Trophoblast cell (in vitro differentiated cells and primary cell): ENCODE measurements at regions not wholly inside any gene's neighbourhood (a gene's known extent, or its start where the extent isn't known, plus 50 kb on each side); places are given as distances from the start of the nearest gene placed in this dataset.

Source experiments
- DNase-seq, 2 donors: peaks; one replicate each; pipeline ENCODE4 v3.0.0-alpha.2; 2016
- H2AFZ ChIP-seq: 2 replicates; pipeline ENCODE4 v1.6.1; 2013; ENCODE audit warnings: low read length, moderate library complexity, mild to moderate bottlenecking; ENCODE audit not compliant: insufficient read depth, poor library complexity
- H2AK5ac ChIP-seq: 2 replicates; pipeline ENCODE4 v1.6.1; 2013; ENCODE audit warnings: mild to moderate bottlenecking, low read length
- H2BK120ac ChIP-seq: 2 replicates; pipeline ENCODE4 v1.6.1; 2013; ENCODE audit warnings: low read length, mild to moderate bottlenecking, moderate library complexity; ENCODE audit not compliant: insufficient read depth, poor library complexity
- H2BK12ac ChIP-seq: 2 replicates; pipeline ENCODE4 v1.6.1; 2013; ENCODE audit warnings: mild to moderate bottlenecking, low read length, moderate library complexity
- H2BK5ac ChIP-seq: 2 replicates; pipeline ENCODE4 v1.6.1; 2013; ENCODE audit warnings: low read length, low read depth, moderate library complexity, mild to moderate bottlenecking; ENCODE audit not compliant: poor library complexity
- H3K14ac ChIP-seq: 2 replicates; pipeline ENCODE4 v1.6.1; 2013; ENCODE audit warnings: mild to moderate bottlenecking, low read length
- H3K18ac ChIP-seq: 2 replicates; pipeline ENCODE4 v1.6.1; 2013; ENCODE audit warnings: mild to moderate bottlenecking, low read length
- H3K23ac ChIP-seq: 2 replicates; pipeline ENCODE4 v1.6.1; 2013; ENCODE audit warnings: low read length
- H3K27ac ChIP-seq: 2 replicates; pipeline ENCODE4 v1.5.1; 2013; ENCODE audit warnings: low read depth, mild to moderate bottlenecking, inconsistent platforms, low read length, moderate library complexity
- H3K27me3 ChIP-seq: 2 replicates; pipeline ENCODE4 v1.6.1; 2013; ENCODE audit warnings: inconsistent platforms, mild to moderate bottlenecking, low read length, moderate library complexity; ENCODE audit not compliant: insufficient read depth
- H3K36me3 ChIP-seq, 2 experiments: 1 replicate in 1 of 2; 2 replicates in 1 of 2; pipeline ENCODE4 v1.6.1; 2013; ENCODE audit warnings: low read length in 2 of 2, mild to moderate bottlenecking in 2 of 2, moderate library complexity in 1 of 2; ENCODE audit not compliant: insufficient read depth in 2 of 2, control insufficient read depth in 1 of 2
- H3K4ac ChIP-seq: 2 replicates; pipeline ENCODE4 v1.6.1; 2013; ENCODE audit warnings: low read depth, mild to moderate bottlenecking, low read length, moderate library complexity
- H3K4me1 ChIP-seq, 2 experiments: 1 replicate in 1 of 2; 2 replicates in 1 of 2; pipeline ENCODE4 v1.6.1; 2013; ENCODE audit warnings: low read length in 2 of 2, mild to moderate bottlenecking in 2 of 2, moderate library complexity in 1 of 2; ENCODE audit not compliant: insufficient read depth in 2 of 2, control insufficient read depth in 1 of 2
- H3K4me2 ChIP-seq: 2 replicates; pipeline ENCODE4 v1.6.1; 2013; ENCODE audit warnings: inconsistent platforms, mild to moderate bottlenecking, low read length, moderate library complexity
- H3K4me3 ChIP-seq: 2 replicates; pipeline ENCODE4 v1.5.1; 2013; ENCODE audit warnings: mild to moderate bottlenecking, low read depth, low read length, inconsistent platforms
- H3K79me1 ChIP-seq: one replicate; pipeline ENCODE4 v1.6.1; 2013; ENCODE audit warnings: low read length
- H3K79me2 ChIP-seq: 2 replicates; pipeline ENCODE4 v1.6.1; 2013; ENCODE audit warnings: low read length, mild to moderate bottlenecking; ENCODE audit not compliant: control insufficient read depth, insufficient read depth, poor library complexity
- H3K9ac ChIP-seq: 2 replicates; pipeline ENCODE4 v1.6.1; 2013; ENCODE audit warnings: mild to moderate bottlenecking, low read length
- H3K9me3 ChIP-seq: 2 replicates; pipeline ENCODE4 v1.6.1; 2013; ENCODE audit warnings: low read depth, mild to moderate bottlenecking, control low read depth, inconsistent platforms, low read length; ENCODE audit not compliant: insufficient read depth
- H4K12ac ChIP-seq: 2 replicates; pipeline ENCODE4 v1.6.1; 2013; ENCODE audit warnings: low read depth, mild to moderate bottlenecking, low read length, moderate library complexity
- H4K8ac ChIP-seq: 2 replicates; pipeline ENCODE4 v1.6.1; 2013; ENCODE audit warnings: low read depth, mild to moderate bottlenecking, low read length, moderate library complexity
- H4K91ac ChIP-seq: one replicate; pipeline ENCODE4 v1.6.1; 2013; ENCODE audit warnings: low read depth, mild to moderate bottlenecking, low read length, moderate library complexity
- whole genome bisulfite sequencing: extraction: QIAGEN DNeasy Blood & Tissue Kit; methylation state at CpG from one replicate; pipeline ENCODE4 v1.1.7; 2013; ENCODE audit warnings: missing lambda C conversion rate; ENCODE audit not compliant: insufficient read length, insufficient coverage; ENCODE audit errors: extremely low coverage; 5-methylcytosine and 5-hydroxymethylcytosine counted together

GRCh38 chr11:90500922-90501568 lies 278.2 kb upstream of the CHORDC1 start:
- H2BK120ac ChIP-seq: no peak overlapping the region

DNA sequence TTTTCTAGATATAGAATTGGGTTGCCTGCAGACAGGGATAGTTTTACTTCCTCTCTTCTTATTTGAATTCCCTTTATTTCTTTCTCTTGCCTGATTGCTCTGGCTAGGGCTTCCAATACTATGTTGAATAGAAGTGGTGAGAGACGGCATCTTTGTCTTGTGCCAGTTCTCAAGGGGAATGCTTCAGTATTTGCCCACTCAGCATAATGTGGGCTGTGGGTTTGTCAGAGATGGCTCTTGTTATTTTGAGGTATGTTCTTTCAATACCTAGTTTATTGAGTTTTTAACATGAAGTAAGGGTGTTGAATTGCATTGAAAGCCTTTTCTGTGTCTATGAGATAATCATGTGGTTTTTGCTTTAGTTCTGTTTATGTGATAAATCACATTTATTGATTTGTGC lies 273.9 kb upstream of the CHORDC1 start:
- Histone ChIP-seq H3K14ac (no peak overlapping the region), H3K27ac (no peak overlapping the region), H3K4me3 (no peak overlapping the region), H3K4me1 (no peaks in the 10 kb centered on the region), H3K79me2 (no peaks in the 10 kb centered on the region), H3K36me3 (no peaks in the 10 kb centered on the region), H3K18ac (no peak overlapping the region), H2BK120ac (no peak overlapping the region), H4K91ac (no peak overlapping the region), H4K8ac (no peak overlapping the region), H3K27me3 (no peaks in the 10 kb centered on the region), H3K4me2 (no peak overlapping the region), H3K9ac (no peak overlapping the region), H2AK5ac (no peak overlapping the region), H3K4ac (no peak overlapping the region), H4K12ac (no peak overlapping the region), H3K9me3 (no peaks in the 10 kb centered on the region), H3K79me1 (no peaks in the 10 kb centered on the region), H2BK12ac (no peak overlapping the region), H2AFZ (no peak overlapping the region), H2BK5ac (no peak overlapping the region), H3K23ac (no peak overlapping the region)
- no CpG with 5 or more reads among the region's 1 CpG for WGBS
- no peak for DNase-seq

More at GRCh38 chr11:90500922-90501568, 278.2 kb upstream of the CHORDC1 start:
- H3K27me3 ChIP-seq: no peaks in the 10 kb centered on the region
- no peak overlapping the region for H3K9ac ChIP-seq
- H4K8ac ChIP-seq: no peak overlapping the region
- no peak overlapping the region for H3K23ac ChIP-seq
- H3K18ac ChIP-seq: no peak overlapping the region
- H3K4ac ChIP-seq: no peak overlapping the region
- no peak overlapping the region for H4K12ac ChIP-seq
- no peaks in the 10 kb centered on the region for H3K9me3 ChIP-seq
- no peaks in the 10 kb centered on the region for H3K4me1 ChIP-seq
- H2AFZ ChIP-seq: no peak overlapping the region
- no peak overlapping the region for H3K14ac ChIP-seq
- no peak overlapping the region for H4K91ac ChIP-seq
- no peak overlapping the region for H2BK5ac ChIP-seq
- H3K79me1 ChIP-seq: no peaks in the 10 kb centered on the region
- peak; percentile 1 to 59 for DNase-seq
- WGBS: no CpG with 5 or more reads among the region's 5 CpGs
- no peak overlapping the region for H2AK5ac ChIP-seq
- H3K4me3 ChIP-seq: no peak overlapping the region
- no peaks in the 10 kb centered on the region for H3K79me2 ChIP-seq
- no peak overlapping the region for H3K27ac ChIP-seq
- H3K36me3 ChIP-seq: no peaks in the 10 kb centered on the region
- H2BK12ac ChIP-seq: no peak overlapping the region
- H3K4me2 ChIP-seq: no peak overlapping the region

DNA sequence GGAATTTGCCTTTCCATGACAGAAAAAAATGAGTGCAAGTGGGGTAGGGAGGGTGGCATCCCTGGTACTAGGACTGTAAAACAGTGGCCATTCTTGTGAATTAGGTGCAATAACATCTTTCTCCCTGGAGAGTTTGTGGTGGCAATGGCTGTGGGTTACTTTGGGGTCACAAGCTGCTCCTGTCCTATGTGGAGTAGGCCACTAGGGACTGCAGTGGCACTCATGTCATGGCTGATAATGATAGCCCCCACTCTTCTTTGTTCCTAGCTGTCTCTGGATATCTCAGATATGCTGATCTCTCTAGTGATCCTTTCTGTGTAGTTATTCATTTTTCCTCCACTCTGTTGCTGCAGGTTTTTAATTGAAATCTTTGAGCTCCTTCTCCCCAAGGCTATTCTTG lies 270.5 kb upstream of the CHORDC1 start:
- no peaks in the 10 kb centered on the region for H3K4me1 ChIP-seq
- no peak overlapping the region for H2BK120ac ChIP-seq
- H3K9ac ChIP-seq: no peak overlapping the region
- H3K79me1 ChIP-seq: no peaks in the 10 kb centered on the region
- H3K14ac ChIP-seq: no peak overlapping the region
- DNase-seq: no peak
- no peak overlapping the region for H3K4me2 ChIP-seq
- H3K9me3 ChIP-seq: no peaks in the 10 kb centered on the region
- no peaks in the 10 kb centered on the region for H3K27me3 ChIP-seq
- H3K23ac ChIP-seq: no peak overlapping the region
- H3K4me3 ChIP-seq: no peak overlapping the region
- H4K8ac ChIP-seq: no peak overlapping the region
- H3K36me3 ChIP-seq: no peaks in the 10 kb centered on the region
- H3K4ac ChIP-seq: no peak overlapping the region
- no peaks in the 10 kb centered on the region for H3K79me2 ChIP-seq
- no peak overlapping the region for H3K18ac ChIP-seq
- no peak overlapping the region for H2BK5ac ChIP-seq
- no peak overlapping the region for H3K27ac ChIP-seq
- H2AK5ac ChIP-seq: no peak overlapping the region
- no peak overlapping the region for H4K12ac ChIP-seq
- no peak overlapping the region for H2BK12ac ChIP-seq
- no peak overlapping the region for H4K91ac ChIP-seq
- no peak overlapping the region for H2AFZ ChIP-seq

GRCh38 chr11:90491466-90491865 lies 268.6 kb upstream of the CHORDC1 start:
- Histone ChIP-seq H3K9ac (no peak overlapping the region), H2BK120ac (no peak overlapping the region), H3K79me2 (no peaks in the 10 kb centered on the region), H3K23ac (no peak overlapping the region), H3K27me3 (no peaks in the 10 kb centered on the region), H3K14ac (no peak overlapping the region), H3K27ac (no peak overlapping the region), H3K36me3 (no peaks in the 10 kb centered on the region), H3K18ac (no peak overlapping the region), H3K79me1 (no peaks in the 10 kb centered on the region), H2AK5ac (no peak overlapping the region), H3K4me3 (no peak overlapping the region), H2BK12ac (no peak overlapping the region), H3K4ac (no peak overlapping the region), H4K8ac (no peak overlapping the region), H4K91ac (no peak overlapping the region), H3K4me1 (no peaks in the 10 kb centered on the region), H4K12ac (no peak overlapping the region), H2AFZ (no peak overlapping the region), H3K4me2 (no peak overlapping the region), H2BK5ac (no peak overlapping the region), H3K9me3 (no peaks in the 10 kb centered on the region)
- DNase-seq: no peak
- no CpG with 5 or more reads among the region's 2 CpGs for WGBS
